HUDEP-2 (cell line): ENCODE measurements at regions not wholly inside any gene's neighbourhood (a gene's known extent, or its start where the extent isn't known, plus 50 kb on each side); places are given as distances from the start of the nearest gene placed in this dataset.
A peak's percentile ranks its signal among the peaks of the same experiment; 100 is the strongest.

Experiments used
- DNase-seq, 76 experiments: peaks; one replicate each; lab custom pipeline; 2025; ENCODE audit not compliant: unreplicated experiment in 76 of 76; lab: John Stamatoyannopoulos, UW

- no peak for DNase-seq
Observed at GRCh38 chr5:82855893-82856550, 221.2 kb downstream of the TMEM167A start.

GRCh38 chr5:82854956-82855355 is 222.2 kb downstream of the TMEM167A start:
- DNase-seq = peak in 10 of 76 experiments; percentile 2 to 51 (median 17)

DNA sequence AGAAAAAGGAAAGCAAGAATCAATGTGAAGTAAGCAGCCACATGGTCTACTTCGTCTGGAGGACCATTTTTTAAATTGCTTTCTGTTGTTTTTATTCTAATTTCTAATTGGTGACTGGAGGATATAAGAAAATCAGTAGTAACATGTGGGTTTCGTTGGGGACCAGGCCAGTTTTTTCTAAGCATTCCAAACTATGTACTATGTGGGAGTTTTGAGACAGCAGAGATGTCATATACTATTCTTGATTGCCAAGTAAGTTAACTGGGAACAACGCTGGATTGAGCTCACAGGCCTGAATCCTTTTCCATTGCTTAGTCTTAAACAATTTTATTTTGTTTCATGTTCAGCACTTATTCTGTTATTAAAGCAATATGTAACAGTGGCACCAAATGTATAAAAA is 225.7 kb downstream of the TMEM167A start:
- no peak for DNase-seq

DNA sequence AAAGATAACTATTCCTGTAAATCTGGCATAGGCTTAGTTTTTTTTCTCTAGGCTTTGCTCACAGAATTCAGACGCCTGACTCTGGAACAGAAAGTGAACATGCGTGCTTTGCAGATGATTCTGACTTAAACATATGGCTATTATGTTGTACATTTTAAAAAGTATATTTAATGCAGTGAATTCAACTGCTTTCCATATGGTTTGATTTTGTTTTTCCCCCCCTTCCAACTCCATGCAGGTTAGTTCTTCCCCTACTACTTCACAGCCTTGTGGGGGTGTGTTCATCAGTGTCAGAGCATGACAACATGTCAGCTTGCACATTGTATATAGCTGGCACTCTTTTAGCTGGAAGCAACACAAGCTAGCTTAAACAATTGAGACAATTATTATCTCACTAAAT is 226.8 kb downstream of the TMEM167A start:
- DNase-seq = no peak

GRCh38 chr5:82849885-82850284 is 227.3 kb downstream of the TMEM167A start:
- no peak for DNase-seq

GRCh38 chr5:82847562-82847961 is 229.6 kb downstream of the TMEM167A start:
- DNase-seq = no peak

DNA sequence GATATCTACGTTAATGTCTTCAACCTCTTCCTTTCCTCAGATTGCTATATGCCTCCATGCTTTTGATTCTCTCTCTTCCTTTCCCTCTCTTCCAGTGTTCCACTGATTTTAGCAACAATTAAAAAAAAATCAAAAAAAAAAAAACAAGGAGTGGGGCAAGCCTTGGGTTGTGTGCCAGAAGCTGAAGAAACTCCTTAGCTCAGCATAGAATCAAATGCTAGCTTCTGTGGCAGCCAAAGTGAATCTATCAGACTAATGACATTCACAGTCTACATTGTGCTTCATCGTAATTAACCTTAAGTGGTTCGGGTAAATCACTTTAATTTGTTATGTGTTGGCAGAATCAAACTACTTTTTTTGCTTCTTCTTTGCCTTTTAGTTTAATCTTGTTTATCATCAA is 237.3 kb downstream of the TMEM167A start:
- no peak for DNase-seq

- no peak for DNase-seq
Observed at GRCh38 chr5:82835488-82835887, 241.7 kb downstream of the TMEM167A start.

- no peak for DNase-seq
Observed at GRCh38 chr5:82834151-82834550, 243.0 kb downstream of the TMEM167A start.

GRCh38 chr5:82833277-82833676 is 243.9 kb downstream of the TMEM167A start:
- no peak for DNase-seq

- DNase-seq = no peak
Observed at GRCh38 chr5:82832445-82832844, 244.7 kb downstream of the TMEM167A start.

DNA sequence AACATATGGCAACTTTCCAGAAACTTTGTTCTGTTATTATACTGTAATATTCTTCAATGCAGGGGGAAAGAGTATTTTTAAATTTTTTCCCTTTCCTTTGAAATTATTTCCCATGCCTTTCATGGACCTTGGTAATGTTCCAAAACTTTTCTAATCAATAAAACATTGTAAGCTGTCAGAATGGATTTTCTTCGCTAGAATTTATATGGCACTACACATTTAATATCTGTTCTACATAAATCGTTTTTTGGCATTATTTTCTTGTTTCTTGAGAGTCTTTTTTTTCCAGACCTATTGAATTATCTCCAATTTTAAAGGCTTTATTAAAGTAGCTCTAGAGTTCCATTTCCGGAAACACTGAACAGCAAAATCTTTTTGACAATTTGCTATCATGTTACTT is 249.0 kb downstream of the TMEM167A start:
- no peak for DNase-seq

DNA sequence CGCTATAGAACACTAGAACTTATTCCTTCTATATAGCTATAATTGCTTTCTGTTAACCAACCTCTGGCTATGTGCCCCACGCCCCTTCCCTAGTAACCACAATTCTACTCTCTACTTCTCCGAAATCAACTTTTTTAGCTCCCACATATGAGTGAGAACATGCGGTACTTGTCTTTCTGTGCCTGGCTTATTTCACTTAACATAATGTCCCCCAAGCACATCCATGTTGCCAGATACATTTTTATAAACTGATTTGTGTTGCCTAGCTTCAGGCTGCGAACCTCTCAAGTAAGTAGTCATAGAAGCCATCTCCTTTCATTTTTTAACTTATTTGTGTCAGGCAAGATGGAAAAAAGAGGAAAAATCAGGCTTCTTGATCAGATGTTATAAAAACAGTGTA is 249.5 kb downstream of the TMEM167A start:
- DNase-seq = no peak

- no peak for DNase-seq
Observed at GRCh38 chr5:82822634-82822927, 254.6 kb downstream of the TMEM167A start.

DNA sequence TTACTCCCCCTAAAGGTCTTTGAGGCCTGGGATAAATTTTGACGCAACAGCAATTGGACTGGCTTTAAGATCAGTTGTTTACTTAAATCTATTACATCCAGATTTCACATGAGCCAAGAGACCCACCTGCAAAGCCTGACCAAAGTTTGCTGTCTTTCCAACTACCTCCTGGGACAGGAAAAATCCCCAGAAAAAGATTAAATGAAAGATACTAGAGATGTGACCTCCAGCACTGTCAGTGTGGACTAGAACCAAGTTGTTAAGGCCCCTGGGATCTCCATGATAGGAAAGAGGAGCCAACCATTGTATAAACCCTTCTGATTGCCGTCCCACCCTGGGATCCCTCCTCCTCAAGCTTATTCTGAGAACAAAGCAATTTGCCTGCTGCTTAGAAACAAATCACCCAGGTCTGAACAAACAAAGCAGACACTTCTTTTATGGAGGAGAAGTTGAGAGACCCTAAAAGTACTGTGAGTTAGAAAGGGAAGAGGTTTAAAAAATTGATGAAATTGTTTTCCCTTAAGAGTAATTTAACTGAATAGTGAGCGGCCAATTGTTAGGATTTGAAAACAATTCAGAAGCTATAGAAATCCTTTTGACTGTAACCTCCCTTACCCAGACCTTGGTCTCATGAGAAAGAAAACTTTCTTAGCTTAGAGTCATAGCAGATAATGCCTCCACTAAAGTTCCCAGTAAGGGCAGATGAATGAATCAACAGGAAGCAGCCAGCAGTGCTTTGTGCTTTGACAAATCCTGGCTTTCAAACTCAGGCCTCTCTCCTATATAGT is 255.2 kb downstream of the TMEM167A start:
- DNase-seq = no peak

- no peak for DNase-seq
Observed at GRCh38 chr5:82820961-82821845, 256.0 kb downstream of the TMEM167A start.

- DNase-seq = no peak
Observed at GRCh38 chr5:82820188-82820587, 257.0 kb downstream of the TMEM167A start.

DNA sequence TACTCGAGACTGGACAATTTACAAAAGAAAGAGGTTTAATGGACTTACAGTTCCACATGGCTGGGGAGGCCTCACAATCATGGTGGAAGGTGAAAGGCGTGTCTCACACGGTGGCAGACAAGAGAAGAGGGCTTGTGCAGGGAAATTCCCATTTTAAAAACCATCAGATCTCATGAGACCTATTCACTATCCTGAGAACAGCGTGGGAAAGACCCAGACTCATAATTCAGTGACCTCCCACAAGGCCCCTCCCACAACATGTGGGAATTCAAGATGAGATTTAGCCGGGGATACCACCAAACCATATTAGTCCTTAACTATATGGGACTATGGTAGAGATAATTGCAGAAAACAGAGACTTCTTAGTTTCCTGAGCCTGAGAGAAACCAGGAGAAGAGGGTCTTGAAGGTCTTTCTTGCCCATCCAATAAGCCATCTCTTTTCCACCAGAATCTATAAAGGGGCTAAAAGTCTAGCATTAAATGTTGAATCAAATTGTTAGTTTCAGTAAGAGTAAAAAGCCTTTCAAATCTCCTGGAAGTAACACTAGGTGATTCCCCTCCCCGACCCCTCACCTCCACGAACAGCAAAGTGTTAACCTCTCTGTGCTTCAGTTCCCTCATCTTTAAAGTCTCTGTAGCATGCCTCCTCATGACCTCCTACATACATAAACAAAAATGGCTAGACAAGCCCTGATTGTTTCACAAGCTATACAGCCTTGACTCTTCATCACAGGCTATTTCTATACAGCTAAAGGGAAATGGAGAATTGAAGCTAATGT is 259.1 kb downstream of the TMEM167A start:
- DNase-seq = no peak

DNA sequence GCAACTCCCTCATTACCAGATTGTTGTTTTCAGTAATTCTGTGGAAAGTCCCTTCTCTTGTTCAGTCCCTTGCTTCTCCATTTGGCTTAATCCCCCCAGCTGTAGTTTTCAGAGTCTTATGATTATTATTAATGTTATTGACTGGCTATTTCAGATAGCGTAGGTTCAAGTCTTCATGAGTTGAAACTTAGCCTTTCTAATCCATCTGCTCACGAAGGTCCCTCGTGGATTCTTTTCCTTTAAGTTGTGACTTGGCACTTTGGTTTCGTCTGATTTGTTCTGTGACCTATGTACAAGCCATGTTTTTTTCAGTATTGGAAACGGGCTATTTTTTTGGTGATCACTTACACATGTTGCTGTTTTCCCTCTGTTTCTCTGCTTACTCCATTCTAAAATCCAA is 260.3 kb downstream of the TMEM167A start:
- no peak for DNase-seq

- no peak for DNase-seq
Observed at GRCh38 chr5:82815871-82816270, 261.3 kb downstream of the TMEM167A start.

DNA sequence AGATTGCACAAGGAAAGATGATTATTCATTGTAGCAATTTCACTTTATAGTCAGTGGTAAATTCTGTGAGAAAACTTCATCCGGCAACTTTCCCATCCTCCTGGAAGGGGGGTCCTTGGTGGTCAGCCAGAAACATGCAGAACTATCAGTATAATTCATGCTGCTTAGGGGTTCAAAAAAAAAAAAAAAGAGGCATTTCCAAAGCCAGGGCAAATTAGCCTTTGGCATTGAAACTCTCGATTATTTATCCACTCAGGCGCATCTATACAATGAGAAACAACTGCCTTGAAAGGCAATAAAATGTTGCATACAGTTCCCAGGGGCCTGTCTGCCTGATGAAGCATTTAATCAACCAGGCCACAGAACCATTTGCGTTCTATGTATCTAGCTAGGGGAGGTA is 263.3 kb downstream of the TMEM167A start:
- DNase-seq = no peak
